Activated B cell treated with CpG ODN at 0.5 μM for 24 hours (primary cell): ENCODE measurements at regions not wholly inside any gene's neighbourhood (a gene's known extent, or its start where the extent isn't known, plus 50 kb on each side); places are given as distances from the start of the nearest gene placed in this dataset.

Source experiments
- ATAC-seq: fragments of 200-7000 bp; cut with Tn5 transposase; one replicate; pipeline ENCODE4 v1.10.0; 2021; ENCODE audit warnings: low read depth, mild to moderate bottlenecking, moderate library complexity
- CTCF ChIA-PET: fragments of 350-600 bp; sonication (Branson Sonifier 250); formaldehyde crosslinking; loops from one replicate; lab custom pipeline; 2021; ENCODE audit warnings: antibody characterized with exemption; lab: Charles Lee
- POLR2A ChIA-PET: fragments of 350-600 bp; sonication (Branson Sonifier 250); formaldehyde crosslinking; loops from one replicate; lab custom pipeline; 2021; ENCODE audit warnings: antibody characterized with exemption; lab: Charles Lee
- DNase-seq: peaks from one replicate; pipeline ENCODE4 v3.0.0; 2022
- H3K27ac Mint-ChIP-seq: one replicate; pipeline ENCODE4 v1.8.0; 2020; ENCODE audit warnings: mixed read lengths
- H3K27me3 Mint-ChIP-seq: one replicate; pipeline ENCODE4 v1.8.0; 2021; ENCODE audit warnings: mixed read lengths
- H3K36me3 Mint-ChIP-seq: one replicate; pipeline ENCODE4 v1.8.0; 2021; ENCODE audit warnings: low read depth, mixed read lengths
- H3K4me1 Mint-ChIP-seq: one replicate; pipeline ENCODE4 v1.8.0; 2021; ENCODE audit warnings: mixed read lengths
- H3K4me3 Mint-ChIP-seq: one replicate; pipeline ENCODE4 v1.8.0; 2020; ENCODE audit warnings: mild to moderate bottlenecking, mixed read lengths
- H3K9me3 Mint-ChIP-seq: one replicate; pipeline ENCODE4 v1.8.0; 2020; ENCODE audit warnings: mixed read lengths
- intact Hi-C: fragments of 100-400 bp; cut with micrococcal nuclease; formaldehyde crosslinking; loops from one replicate; pipeline ENCODE4 v1.15.1; 2024
- TF ChIP-seq, protein P1 (sequence below): fragments of 200-600 bp; IDR thresholded peaks from one replicate; pipeline ENCODE4 v1.8.0; 2022; ENCODE audit warnings: antibody characterized with exemption, mild to moderate bottlenecking

DNA sequence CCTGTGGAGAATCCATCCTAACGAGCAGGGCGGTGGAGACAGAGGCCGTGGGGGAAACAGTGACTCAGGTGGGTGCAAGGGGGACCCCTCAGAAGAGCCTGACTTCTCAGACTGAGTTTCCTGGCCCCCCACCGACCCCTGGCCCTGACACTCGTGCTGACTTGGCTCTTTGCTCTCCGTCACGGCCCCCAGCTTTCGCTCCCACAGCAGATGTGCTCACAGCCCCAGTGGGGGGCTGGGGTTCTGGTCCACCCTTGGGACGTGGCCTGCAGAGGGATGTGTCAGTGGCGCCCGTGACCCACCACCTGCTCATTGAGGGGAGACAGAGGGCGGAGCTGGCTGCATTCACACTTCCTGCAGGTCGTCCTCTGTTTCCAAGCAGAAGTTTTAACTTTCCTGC is 62.9 kb upstream of the IRX4 start:
- H3K4me1 Mint-ChIP-seq = no peaks in the 10 kb centered on the region
- no peak overlapping the region for H3K4me3 Mint-ChIP-seq
- ChIA-PET CTCF (no interaction called here), POLR2A (no interaction called here)
- H3K27ac Mint-ChIP-seq = no peak overlapping the region
- no peaks in the 10 kb centered on the region for H3K36me3 Mint-ChIP-seq
- peaks cover 3% of the 10 kb centered on the region for H3K27me3 Mint-ChIP-seq
- DNase-seq (no peak), ATAC-seq (no peak)
- intact Hi-C loops = no loop called here
- peaks cover 2% of the 10 kb centered on the region for H3K9me3 Mint-ChIP-seq
- TF ChIP-seq, protein P1, sequence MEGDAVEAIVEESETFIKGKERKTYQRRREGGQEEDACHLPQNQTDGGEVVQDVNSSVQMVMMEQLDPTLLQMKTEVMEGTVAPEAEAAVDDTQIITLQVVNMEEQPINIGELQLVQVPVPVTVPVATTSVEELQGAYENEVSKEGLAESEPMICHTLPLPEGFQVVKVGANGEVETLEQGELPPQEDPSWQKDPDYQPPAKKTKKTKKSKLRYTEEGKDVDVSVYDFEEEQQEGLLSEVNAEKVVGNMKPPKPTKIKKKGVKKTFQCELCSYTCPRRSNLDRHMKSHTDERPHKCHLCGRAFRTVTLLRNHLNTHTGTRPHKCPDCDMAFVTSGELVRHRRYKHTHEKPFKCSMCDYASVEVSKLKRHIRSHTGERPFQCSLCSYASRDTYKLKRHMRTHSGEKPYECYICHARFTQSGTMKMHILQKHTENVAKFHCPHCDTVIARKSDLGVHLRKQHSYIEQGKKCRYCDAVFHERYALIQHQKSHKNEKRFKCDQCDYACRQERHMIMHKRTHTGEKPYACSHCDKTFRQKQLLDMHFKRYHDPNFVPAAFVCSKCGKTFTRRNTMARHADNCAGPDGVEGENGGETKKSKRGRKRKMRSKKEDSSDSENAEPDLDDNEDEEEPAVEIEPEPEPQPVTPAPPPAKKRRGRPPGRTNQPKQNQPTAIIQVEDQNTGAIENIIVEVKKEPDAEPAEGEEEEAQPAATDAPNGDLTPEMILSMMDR = no peak

DNA sequence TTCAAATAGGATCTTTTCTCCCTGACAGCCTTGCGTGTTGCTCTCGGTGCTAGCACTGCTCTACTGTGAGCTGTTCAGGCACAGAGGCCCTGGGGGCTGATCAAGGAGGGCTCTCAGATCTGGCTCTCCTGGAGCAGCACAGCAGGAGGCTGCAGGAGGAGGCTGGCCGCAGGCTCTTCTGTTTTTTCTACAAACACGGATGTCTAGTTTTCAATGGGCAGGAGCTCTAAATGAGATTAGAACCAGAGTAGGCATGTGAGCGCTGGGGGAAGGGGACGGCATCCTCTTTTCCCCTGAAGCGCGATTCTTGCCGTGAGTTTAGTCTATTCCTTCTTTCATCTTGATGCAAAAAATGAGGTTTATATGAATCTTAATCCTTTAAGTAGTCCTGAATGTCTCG is 61.7 kb upstream of the IRX4 start:
- intact Hi-C loops = no loop called here
- H3K36me3 Mint-ChIP-seq = no peaks in the 10 kb centered on the region
- no peak overlapping the region for H3K4me3 Mint-ChIP-seq
- CTCF ChIA-PET = no interaction called here
- DNase-seq (no peak), ATAC-seq (no peak)
- H3K27ac Mint-ChIP-seq = no peak overlapping the region
- peaks cover 2% of the 10 kb centered on the region for H3K9me3 Mint-ChIP-seq
- POLR2A ChIA-PET = no interaction called here
- TF ChIP-seq, protein P1 = no peak
- no peaks in the 10 kb centered on the region for H3K4me1 Mint-ChIP-seq
- H3K27me3 Mint-ChIP-seq = peaks cover 3% of the 10 kb centered on the region

DNA sequence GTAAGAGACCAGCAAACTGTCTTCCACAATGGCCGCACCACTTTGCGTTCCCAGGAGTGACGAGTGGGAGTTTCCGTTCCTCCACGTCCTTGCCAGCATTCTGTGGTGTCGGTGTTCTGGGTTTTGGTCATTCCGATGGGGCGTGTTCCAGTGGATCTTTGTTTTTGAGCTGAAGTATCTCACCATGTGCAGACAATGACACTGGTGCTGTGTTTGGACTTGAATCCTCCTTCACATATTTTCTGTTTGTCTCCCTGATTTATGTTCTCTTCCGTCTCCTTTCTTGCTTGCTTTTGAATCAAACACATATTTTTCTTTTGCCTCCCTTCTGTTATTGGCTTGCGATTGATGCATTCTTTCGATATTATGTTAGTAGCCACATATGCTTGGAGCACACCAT is 60.8 kb upstream of the IRX4 start:
- Mint-ChIP-seq H3K27me3 (peaks cover 3% of the 10 kb centered on the region), H3K27ac (no peak overlapping the region), H3K36me3 (no peaks in the 10 kb centered on the region), H3K9me3 (peaks cover 2% of the 10 kb centered on the region), H3K4me1 (no peaks in the 10 kb centered on the region), H3K4me3 (no peak overlapping the region)
- ChIA-PET POLR2A (no interaction called here), CTCF (no interaction called here)
- intact Hi-C loops = no loop called here
- ATAC-seq (no peak), DNase-seq (no peak)
- TF ChIP-seq, protein P1 = no peak

DNA sequence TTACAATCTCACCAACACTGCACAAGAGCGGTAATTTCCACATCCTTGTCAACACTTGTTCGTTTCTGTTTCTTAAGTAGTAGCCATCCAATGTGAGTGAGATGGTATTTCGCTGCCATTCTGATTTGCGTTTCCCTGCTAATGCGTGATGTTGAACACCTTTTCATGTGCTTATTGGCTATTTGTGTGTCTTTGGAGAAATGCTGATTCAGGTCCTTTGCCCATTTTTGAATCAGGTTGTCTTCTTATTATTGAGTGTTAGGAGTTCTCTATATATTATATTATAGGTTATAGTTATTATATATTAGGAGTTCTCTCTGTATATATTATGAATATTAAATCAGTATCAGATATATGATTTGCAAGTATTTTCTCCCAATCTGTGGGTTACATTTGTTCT is 59.9 kb upstream of the IRX4 start:
- intact Hi-C loops = no loop called here
- Mint-ChIP-seq H3K36me3 (no peaks in the 10 kb centered on the region), H3K27ac (no peak overlapping the region), H3K4me3 (no peak overlapping the region), H3K27me3 (peaks cover 3% of the 10 kb centered on the region), H3K9me3 (peaks cover 2% of the 10 kb centered on the region), H3K4me1 (no peaks in the 10 kb centered on the region)
- TF ChIP-seq, protein P1 = no peak
- ChIA-PET POLR2A (no interaction called here), CTCF (no interaction called here)
- DNase-seq = no peak
- ATAC-seq = no peak

DNA sequence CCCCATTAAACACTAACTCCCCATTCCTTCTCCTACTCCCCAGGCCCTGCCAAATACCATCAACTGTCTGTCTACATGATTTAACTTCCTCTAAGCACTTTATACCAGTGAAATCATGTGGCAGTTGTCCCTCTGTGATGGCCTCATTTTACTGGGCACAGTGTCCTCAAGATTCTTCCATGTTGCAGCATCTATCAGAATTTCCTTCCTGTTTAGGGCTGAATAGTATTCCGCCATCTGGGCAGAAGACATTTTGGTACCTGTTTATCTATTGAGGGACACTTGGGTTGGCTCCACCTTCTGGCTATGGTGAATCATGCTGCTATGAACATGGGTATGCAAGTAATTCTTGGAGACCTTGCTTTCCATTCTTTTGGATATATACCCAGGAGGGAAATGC is 59.4 kb upstream of the IRX4 start:
- Mint-ChIP-seq H3K4me3 (no peak overlapping the region), H3K4me1 (no peaks in the 10 kb centered on the region), H3K27ac (no peak overlapping the region), H3K36me3 (no peaks in the 10 kb centered on the region), H3K27me3 (peaks cover 3% of the 10 kb centered on the region), H3K9me3 (peaks cover 2% of the 10 kb centered on the region)
- intact Hi-C loops = no loop called here
- TF ChIP-seq, protein P1 = no peak
- DNase-seq = no peak
- ChIA-PET POLR2A (no interaction called here), CTCF (no interaction called here)
- no peak for ATAC-seq
